OCI-LY3 (cell line): ENCODE measurements at regions not wholly inside any gene's neighbourhood (a gene's known extent, or its start where the extent isn't known, plus 50 kb on each side); places are given as distances from the start of the nearest gene placed in this dataset.

Source experiments
- H2AFZ ChIP-seq: fragments of 200-600, 300-600 bp; shearing (Covaris generic); 2 replicates; pipeline ENCODE4 v1.6.0; 2014; ENCODE audit warnings: antibody characterized with exemption, low read depth, low read length
- H3K27ac ChIP-seq: fragments of 200-600, 300-600 bp; sonication (generic); 2 replicates; pipeline ENCODE4 v1.5.1; 2014; ENCODE audit warnings: mild to moderate bottlenecking, low read length, moderate library complexity, mixed read lengths
- H3K27me3 ChIP-seq: fragments of 200-600, 300-600 bp; sonication (generic); 2 replicates; pipeline ENCODE4 v1.6.1; 2014; ENCODE audit warnings: low read depth, low read length, mixed read lengths
- H3K36me3 ChIP-seq: fragments of 200-600, 300-600 bp; sonication (generic); replicated peaks from 2 replicates; pipeline ENCODE3; 2014; ENCODE audit warnings: low read depth, low read length, mixed read lengths
- H3K4me1 ChIP-seq: fragments of 300-600, 200-600 bp; sonication (generic); 2 replicates; pipeline ENCODE4 v1.6.1; 2014; ENCODE audit warnings: low read length, mixed read lengths
- H3K4me2 ChIP-seq: fragments of 200-600, 300-600 bp; sonication (generic); 2 replicates; pipeline ENCODE4 v1.6.1; 2014; ENCODE audit warnings: low read length, mixed read lengths
- H3K4me3 ChIP-seq: fragments of 300-600, 200-600 bp; sonication (generic); 2 replicates; pipeline ENCODE4 v1.5.1; 2014; ENCODE audit warnings: antibody characterized with exemption, mild to moderate bottlenecking, low read length, moderate library complexity
- H3K79me2 ChIP-seq: fragments of 300-600, 200-600 bp; shearing (Covaris generic); 2 replicates; pipeline ENCODE4 v1.6.1; 2014; ENCODE audit warnings: mild to moderate bottlenecking, low read length, mixed read lengths
- H3K9ac ChIP-seq: fragments of 300-600, 200-600 bp; shearing (Covaris generic); 2 replicates; pipeline ENCODE4 v1.6.0; 2014; ENCODE audit warnings: mild to moderate bottlenecking, low read length, moderate library complexity
- H3K9me3 ChIP-seq: fragments of 200-600, 300-600 bp; shearing (Covaris generic); 2 replicates; pipeline ENCODE4 v1.6.1; 2014; ENCODE audit warnings: low read length, mixed read lengths; ENCODE audit not compliant: insufficient read depth
- H4K20me1 ChIP-seq: fragments of 200-600, 300-600 bp; sonication (generic); 2 replicates; pipeline ENCODE4 v1.6.1; 2016; ENCODE audit warnings: low read length, mixed read lengths; ENCODE audit not compliant: insufficient read depth
- EZH2phosphoT487 ChIP-seq: fragments of 200-600 bp; shearing (Covaris generic); IDR thresholded peaks from 2 replicates; pipeline ENCODE4 v1.6.1; 2018; ENCODE audit warnings: antibody characterized with exemption, mixed run types, low read depth
- TF ChIP-seq, protein P1 (sequence below): fragments of 200-600, 300-600 bp; sonication (generic); IDR thresholded peaks from 2 replicates; pipeline ENCODE4 v1.5.1; 2014; ENCODE audit warnings: antibody characterized with exemption, low read length, low read depth

- Histone ChIP-seq H2AFZ (no peak overlapping the region), H3K4me2 (no peak overlapping the region), H3K4me1 (no peaks in the 10 kb centered on the region), H3K4me3 (no peak overlapping the region), H3K36me3 (no peaks in the 10 kb centered on the region), H3K27ac (no peak overlapping the region), H3K9ac (no peak overlapping the region), H4K20me1 (no peaks in the 10 kb centered on the region), H3K79me2 (no peaks in the 10 kb centered on the region), H3K9me3 (peaks cover 3% of the 10 kb centered on the region; the same call in 1 of the 2 replicates), H3K27me3 (no peaks in the 10 kb centered on the region)
- TF ChIP-seq, protein P1, sequence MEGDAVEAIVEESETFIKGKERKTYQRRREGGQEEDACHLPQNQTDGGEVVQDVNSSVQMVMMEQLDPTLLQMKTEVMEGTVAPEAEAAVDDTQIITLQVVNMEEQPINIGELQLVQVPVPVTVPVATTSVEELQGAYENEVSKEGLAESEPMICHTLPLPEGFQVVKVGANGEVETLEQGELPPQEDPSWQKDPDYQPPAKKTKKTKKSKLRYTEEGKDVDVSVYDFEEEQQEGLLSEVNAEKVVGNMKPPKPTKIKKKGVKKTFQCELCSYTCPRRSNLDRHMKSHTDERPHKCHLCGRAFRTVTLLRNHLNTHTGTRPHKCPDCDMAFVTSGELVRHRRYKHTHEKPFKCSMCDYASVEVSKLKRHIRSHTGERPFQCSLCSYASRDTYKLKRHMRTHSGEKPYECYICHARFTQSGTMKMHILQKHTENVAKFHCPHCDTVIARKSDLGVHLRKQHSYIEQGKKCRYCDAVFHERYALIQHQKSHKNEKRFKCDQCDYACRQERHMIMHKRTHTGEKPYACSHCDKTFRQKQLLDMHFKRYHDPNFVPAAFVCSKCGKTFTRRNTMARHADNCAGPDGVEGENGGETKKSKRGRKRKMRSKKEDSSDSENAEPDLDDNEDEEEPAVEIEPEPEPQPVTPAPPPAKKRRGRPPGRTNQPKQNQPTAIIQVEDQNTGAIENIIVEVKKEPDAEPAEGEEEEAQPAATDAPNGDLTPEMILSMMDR = no peak
- TF ChIP-seq EZH2phosphoT487 = no peak
Measured at GRCh38 chr4:180617196-180617595, 1626.0 kb upstream of the TENM3 start.

- Histone ChIP-seq H3K4me1 (no peaks in the 10 kb centered on the region), H4K20me1 (no peaks in the 10 kb centered on the region), H3K27ac (no peak overlapping the region), H3K27me3 (no peaks in the 10 kb centered on the region), H3K4me2 (no peak overlapping the region), H2AFZ (no peak overlapping the region), H3K36me3 (no peaks in the 10 kb centered on the region), H3K4me3 (no peak overlapping the region), H3K9me3 (peaks cover 3% of the 10 kb centered on the region; the same call in 1 of the 2 replicates), H3K79me2 (no peaks in the 10 kb centered on the region), H3K9ac (no peak overlapping the region)
- TF ChIP-seq, protein P1 = no peak
- no peak for TF ChIP-seq EZH2phosphoT487
Measured at GRCh38 chr4:180618396-180618795, 1624.8 kb upstream of the TENM3 start.

DNA sequence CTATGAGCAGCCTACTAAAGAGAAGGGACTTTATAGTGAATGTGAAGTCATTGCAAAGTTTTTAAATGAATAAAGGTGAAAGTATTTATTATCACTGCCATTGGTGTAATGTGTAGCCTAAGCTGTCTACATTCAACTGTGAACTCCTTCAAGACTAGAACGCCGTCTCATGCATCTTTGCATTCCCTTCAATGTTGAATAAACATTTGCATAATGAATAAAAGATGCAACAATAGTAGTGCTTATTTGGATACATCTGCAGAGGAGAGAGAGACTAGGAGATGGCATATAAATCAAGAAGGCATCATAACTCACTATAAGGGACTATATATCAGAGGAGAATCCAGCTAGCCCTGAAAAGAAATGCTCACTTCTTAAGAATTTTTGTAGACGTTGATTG, 1623.8 kb upstream of the TENM3 start:
- Histone ChIP-seq H3K79me2 (no peaks in the 10 kb centered on the region), H4K20me1 (no peaks in the 10 kb centered on the region), H3K27me3 (no peaks in the 10 kb centered on the region), H3K9me3 (peaks cover 3% of the 10 kb centered on the region; the same call in 1 of the 2 replicates), H3K4me3 (no peak overlapping the region), H3K36me3 (no peaks in the 10 kb centered on the region), H3K4me1 (no peaks in the 10 kb centered on the region), H3K27ac (no peak overlapping the region), H3K9ac (no peak overlapping the region), H3K4me2 (no peak overlapping the region), H2AFZ (no peak overlapping the region)
- TF ChIP-seq, protein P1 = no peak
- no peak for TF ChIP-seq EZH2phosphoT487

DNA sequence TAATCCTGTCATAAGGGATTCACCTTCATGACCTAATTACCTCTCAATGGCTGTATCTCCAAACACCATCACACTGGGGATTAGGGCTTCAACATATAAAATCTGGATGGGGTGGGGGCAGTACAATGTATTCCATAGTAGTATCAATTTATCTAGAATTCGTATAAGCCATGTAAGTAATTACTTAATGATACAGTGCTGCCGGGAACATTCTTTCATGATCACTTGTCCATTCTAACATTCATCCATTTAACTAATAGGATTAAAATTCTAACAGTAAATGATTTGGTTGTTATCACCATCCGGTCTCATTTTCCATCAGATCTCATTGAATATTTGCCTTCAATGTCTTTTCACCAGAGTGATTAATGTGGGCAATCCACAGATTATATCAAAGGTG, 1620.9 kb upstream of the TENM3 start:
- TF ChIP-seq EZH2phosphoT487 = no peak
- TF ChIP-seq, protein P1 = no peak
- peaks cover 3% of the 10 kb centered on the region; the same call in 1 of the 2 replicates for H3K9me3 ChIP-seq
- H3K27me3 ChIP-seq = no peaks in the 10 kb centered on the region

More for the DNA sequence above, 1620.9 kb upstream of the TENM3 start:
- Histone ChIP-seq H4K20me1 (no peaks in the 10 kb centered on the region), H3K9ac (no peak overlapping the region), H3K4me2 (no peak overlapping the region), H3K27ac (no peak overlapping the region), H3K36me3 (no peaks in the 10 kb centered on the region), H2AFZ (no peak overlapping the region), H3K4me3 (no peak overlapping the region), H3K4me1 (no peaks in the 10 kb centered on the region), H3K79me2 (no peaks in the 10 kb centered on the region)
